K562 (cell line): ENCODE measurements at regions not wholly inside any gene's neighbourhood (a gene's known extent, or its start where the extent isn't known, plus 50 kb on each side); places are given as distances from the start of the nearest gene placed in this dataset.

ENCODE experiments used
- ATAC-seq: fragments of 200-7000 bp; cut with Tn5 transposase; 3 replicates; pipeline ENCODE4 v1.9.1; 2020; ENCODE audit warnings: moderate library complexity
- BruUV-seq: library from RNA; stranded (reverse); fragments of 400-500 nt; replicated peaks from 2 replicates; lab custom pipeline; 2021; lab: Mats Ljungman, UMichigan
- CTCF ChIA-PET: fragments of 300-600 bp; formaldehyde crosslinking; extraction: SDS; loops from one replicate; lab custom pipeline; 2021; ENCODE audit warnings: low intra/inter-chr PET ratio; lab: Yijun Ruan, JAX
- POLR2A ChIA-PET: fragments of 300-600, 350-650 bp; sonication (Branson Sonifier 250); formaldehyde crosslinking; extraction: SDS; loops from one replicate; lab custom pipeline; 2021; ENCODE audit warnings: antibody characterized with exemption, inconsistent platforms; lab: Yijun Ruan, JAX
- DNase-seq, 4 experiments: peaks; one replicate each; pipeline versions ENCODE4 v3.0.0 to v3.0.0-alpha.2; 2011 to 2018; ENCODE audit warnings: low spot score in 3 of 4, mixed read lengths in 3 of 4; ENCODE audit errors: extremely low read depth in 1 of 4
- FAIRE-seq: peaks from 2 replicates; lab custom pipeline; 2011; peaks lifted over from hg19 to GRCh38; lab: Jason Lieb, UNC
- H2AFZ ChIP-seq: 2 replicates; pipeline ENCODE4 v1.6.0; 2011; ENCODE audit warnings: low read depth, low read length, control low read depth, inconsistent platforms
- H3K27ac ChIP-seq: fragments of 200-600 bp; 3 replicates; pipeline ENCODE4 v1.8.0; 2011; ENCODE audit warnings: low read depth, mild to moderate bottlenecking, control low read depth, inconsistent platforms, low read length, moderate library complexity, mixed read lengths; ENCODE audit errors: extremely low read depth
- H3K27me3 ChIP-seq, 2 experiments: fragments of 300-600 bp in 1 of 2; 2 replicates in 1 of 2; 3 replicates in 1 of 2; pipeline versions ENCODE4 v1.6.0 to v1.8.0; 2011; ENCODE audit warnings: inconsistent platforms in 2 of 2, low read length in 2 of 2, mild to moderate bottlenecking in 1 of 2, mixed read lengths in 1 of 2, moderate library complexity in 1 of 2; ENCODE audit not compliant: control insufficient read depth in 2 of 2, insufficient read depth in 2 of 2
- H3K36me3 ChIP-seq: fragments of 300-600 bp; 3 replicates; pipeline ENCODE4 v1.8.0; 2011; ENCODE audit warnings: mild to moderate bottlenecking, low read length, inconsistent platforms; ENCODE audit not compliant: control insufficient read depth, insufficient read depth
- H3K4me1 ChIP-seq, 2 experiments: fragments of 200-600 bp in 1 of 2; replicated peaks in 1 of 2; 2 replicates in 1 of 2; 3 replicates in 1 of 2; pipeline versions ENCODE4 v1.5.1 to v1.8.0; 2011; ENCODE audit warnings: inconsistent platforms in 2 of 2, low read length in 2 of 2, mild to moderate bottlenecking in 1 of 2, mixed read lengths in 1 of 2, moderate library complexity in 1 of 2; ENCODE audit not compliant: control insufficient read depth in 2 of 2, insufficient read depth in 2 of 2
- H3K4me2 ChIP-seq: 2 replicates; pipeline ENCODE4 v1.6.1; 2011; ENCODE audit warnings: low read length, control low read depth, inconsistent platforms, mixed read lengths; ENCODE audit not compliant: insufficient read depth
- H3K4me3 ChIP-seq: fragments of 200-600 bp; sonication (generic), shearing (Covaris generic); 2 replicates; pipeline ENCODE4 v1.5.1; 2016; ENCODE audit warnings: control low read depth, inconsistent platforms
- H3K79me2 ChIP-seq: fragments of 200-600 bp; 3 replicates; pipeline ENCODE4 v1.8.0; 2011; ENCODE audit warnings: low read length, inconsistent platforms; ENCODE audit not compliant: control insufficient read depth, insufficient read depth
- H3K9ac ChIP-seq, 2 experiments: 2 replicates each; pipeline versions ENCODE4 v1.6.0 to v1.6.1; 2011; ENCODE audit warnings: low read depth in 2 of 2, low read length in 2 of 2, control low read depth in 1 of 2, inconsistent platforms in 1 of 2, mild to moderate bottlenecking in 1 of 2, mixed read lengths in 1 of 2; ENCODE audit not compliant: insufficient read depth in 1 of 2
- H3K9me1 ChIP-seq: one replicate; pipeline ENCODE4 v1.6.0; 2011; ENCODE audit warnings: inconsistent platforms, mild to moderate bottlenecking, low read length, moderate library complexity; ENCODE audit not compliant: control insufficient read depth, insufficient read depth
- H3K9me3 ChIP-seq: replicated peaks from 2 replicates; pipeline ENCODE4 v1.5.1; 2011; ENCODE audit warnings: low read depth, low read length, inconsistent platforms; ENCODE audit not compliant: control insufficient read depth, insufficient read depth
- H4K20me1 ChIP-seq: replicated peaks from 2 replicates; pipeline ENCODE4 v1.6.1; 2011; ENCODE audit warnings: low read length, inconsistent platforms, mixed read lengths; ENCODE audit not compliant: control insufficient read depth, insufficient read depth
- CEBPB ChIP-seq: fragments of 450-650 bp; IDR thresholded peaks from 2 replicates; pipeline ENCODE4 v1.6.1; 2016; ENCODE audit warnings: missing genetic modification characterization, missing compliant biosample characterization
- CHAMP1 ChIP-seq: fragments of 450-650 bp; IDR thresholded peaks from 2 replicates; pipeline ENCODE4 v1.6.1; 2016; ENCODE audit warnings: mild to moderate bottlenecking
- FOXK2 ChIP-seq, 2 experiments: fragments of 450-650 bp; IDR thresholded peaks in 1 of 2; conservative IDR thresholded peaks in 1 of 2; 2 replicates each; pipeline ENCODE4 v1.6.1; 2016; ENCODE audit warnings: low read depth in 2 of 2, mild to moderate bottlenecking in 1 of 2
- GTF2F1 ChIP-seq: IDR thresholded peaks from 2 replicates; pipeline ENCODE4 v1.6.1; 2011; ENCODE audit warnings: low read depth, low read length, improper control_type of control experiment
- MED1 ChIP-seq: sonication (generic); formaldehyde crosslinking; IDR thresholded peaks from 2 replicates; pipeline ENCODE4 v1.8.1; 2023; ENCODE audit warnings: missing genetic modification reagents, borderline replicate concordance
- ZNF232 ChIP-seq: sonication (generic); formaldehyde crosslinking; IDR thresholded peaks from 2 replicates; pipeline ENCODE4 v1.8.0; 2022; ENCODE audit warnings: mild to moderate bottlenecking, missing genetic modification reagents
- ZNF511 ChIP-seq: sonication (generic); formaldehyde crosslinking; IDR thresholded peaks from 2 replicates; pipeline ENCODE4 v1.8.0; 2022; ENCODE audit warnings: mild to moderate bottlenecking, missing genetic modification reagents
- WGBS: fragments of 100-300 bp; shearing (Covaris generic); methylation state at CpG from one replicate; pipeline ENCODE4 v1.1.6; 2016; ENCODE audit warnings: low coverage, mixed read lengths; ENCODE audit not compliant: insufficient coverage; ENCODE audit errors: missing lambda C conversion rate; 5-methylcytosine and 5-hydroxymethylcytosine counted together
- in situ Hi-C: fragments of 300-500 bp; cut with MboI; formaldehyde crosslinking; loops from 4 replicates; pipeline ENCODE4 v1.15.0; 2018; ENCODE audit warnings: inconsistent platforms, mixed read lengths
- intact Hi-C: fragments of 100-400 bp; cut with micrococcal nuclease; formaldehyde crosslinking; loops from 2 replicates; pipeline ENCODE4 v1.14.2; 2022

- TF ChIP-seq GTF2F1 (no peak), FOXK2 (conservative IDR thresholded peaks at IDR 0.05 in 1 of 2, IDR thresholded peaks at IDR 0.05 in 1 of 2; ENCODE audit: low read depth in 2 of 2) (no peak)
Observed at GRCh38 chr5:99589424-99589823, 660.6 kb upstream of the CHD1 start (continued).

GRCh38 chr5:99587983-99588382 lies 659.2 kb upstream of the CHD1 start:
- ATAC-seq: no peak
- TF ChIP-seq ZNF511: no peak
- no peak for TF ChIP-seq CHAMP1
- TF ChIP-seq MED1 (CRISPR knock-in tag): no peak
- TF ChIP-seq CEBPB: no peak
- no peak for TF ChIP-seq ZNF232
- TF ChIP-seq, all 486 proteins: peak for 0
- in situ Hi-C loops (no loop called here), intact Hi-C loops (no loop called here)
- Histone ChIP-seq H3K79me2 (no peaks in the 10 kb centered on the region), H3K4me1 (no peaks in the 10 kb centered on the region), H3K4me2 (no peak overlapping the region), H3K9ac (no peak overlapping the region), H2AFZ (no peak overlapping the region), H3K9me1 (no peaks in the 10 kb centered on the region), H3K27me3 (no peaks in the 10 kb centered on the region), H3K27ac (no peak overlapping the region), H3K9me3 (no peaks in the 10 kb centered on the region), H3K36me3 (no peaks in the 10 kb centered on the region), H3K4me3 (no peak overlapping the region), H4K20me1 (no peaks in the 10 kb centered on the region)
- DNase-seq: no peak
- BruUV-seq: no TSS peak
- ChIA-PET CTCF (no interaction called here), POLR2A (no interaction called here)
- no peak for FAIRE-seq
- 0% methylated on average over 1 of the region's 1 CpG for WGBS
